Liver (tissue), 8 donors: ENCODE measurements at regions not wholly inside any gene's neighbourhood (a gene's known extent, or its start where the extent isn't known, plus 50 kb on each side); places are given as distances from the start of the nearest gene placed in this dataset.

Experiments used
- DNase-seq: peaks from one replicate; pipeline ENCODE4 v3.0.0-alpha.2; 2017; ENCODE audit warnings: low spot score
- H3K27ac ChIP-seq, 2 donors: one replicate each; pipeline ENCODE4 v1.7.0; 2013; ENCODE audit warnings: inconsistent platforms in 2 of 2, low read length in 2 of 2, control low read depth in 1 of 2, low read depth in 1 of 2, mild to moderate bottlenecking in 1 of 2
- H3K27me3 ChIP-seq, 4 donors: one replicate each; pipeline versions ENCODE4 v1.6.1 to v1.7.0; 2013; ENCODE audit warnings: low read length in 3 of 4, inconsistent platforms in 1 of 4, mild to moderate bottlenecking in 1 of 4, moderate library complexity in 1 of 4; ENCODE audit not compliant: control insufficient read depth in 4 of 4, insufficient read depth in 4 of 4
- H3K36me3 ChIP-seq, 4 donors: one replicate each; pipeline versions ENCODE4 v1.6.1 to v1.7.0; 2013; ENCODE audit warnings: low read length in 3 of 4, mild to moderate bottlenecking in 3 of 4, low read depth in 1 of 4, moderate library complexity in 1 of 4; ENCODE audit not compliant: control insufficient read depth in 4 of 4, insufficient read depth in 3 of 4
- H3K4me1 ChIP-seq, 4 donors: one replicate each; pipeline versions ENCODE4 v1.6.1 to v1.7.0; 2013; ENCODE audit warnings: low read length in 3 of 4, mild to moderate bottlenecking in 3 of 4, moderate library complexity in 1 of 4; ENCODE audit not compliant: control insufficient read depth in 4 of 4, insufficient read depth in 4 of 4
- H3K4me3 ChIP-seq, 3 donors: one replicate each; pipeline versions ENCODE4 v1.6.1 to v1.7.0; 2013; ENCODE audit warnings: low read length in 3 of 3, control low read depth in 1 of 3, low read depth in 1 of 3, mild to moderate bottlenecking in 1 of 3
- H3K9ac ChIP-seq, 2 donors: one replicate each; pipeline ENCODE4 v1.7.0; 2013; ENCODE audit warnings: low read length in 2 of 2, mild to moderate bottlenecking in 2 of 2, moderate library complexity in 2 of 2, control low read depth in 1 of 2, low read depth in 1 of 2
- H3K9me3 ChIP-seq, 4 donors: one replicate each; pipeline versions ENCODE4 v1.6.1 to v1.7.0; 2013; ENCODE audit warnings: low read length in 3 of 4; ENCODE audit not compliant: control insufficient read depth in 4 of 4
- FOXA1 ChIP-seq: IDR thresholded peaks from 2 replicates; pipeline ENCODE4 v1.6.1; 2016; ENCODE audit warnings: antibody characterized with exemption
- FOXA2 ChIP-seq: IDR thresholded peaks from 2 replicates; pipeline ENCODE4 v1.6.1; 2016; ENCODE audit warnings: antibody characterized with exemption
- GABPA ChIP-seq, 2 donors: IDR thresholded peaks in 1 of 2; conservative IDR thresholded peaks in 1 of 2; 2 replicates each; pipeline ENCODE4 v1.6.1; 2016; ENCODE audit warnings: antibody characterized with exemption in 2 of 2, mild to moderate bottlenecking in 1 of 2, moderate library complexity in 1 of 2
- HNF4A ChIP-seq, 2 donors: conservative IDR thresholded peaks; 2 replicates each; pipeline ENCODE4 v1.6.1; 2016; ENCODE audit warnings: antibody characterized with exemption in 2 of 2, mild to moderate bottlenecking in 2 of 2
- HNF4G ChIP-seq: IDR thresholded peaks from 2 replicates; pipeline ENCODE4 v1.6.1; 2016; ENCODE audit warnings: antibody characterized with exemption
- JUND ChIP-seq, 2 donors: IDR thresholded peaks; 2 replicates each; pipeline ENCODE4 v1.6.1; 2016; ENCODE audit warnings: antibody characterized with exemption in 2 of 2
- NR2F2 ChIP-seq: IDR thresholded peaks from 2 replicates; pipeline ENCODE4 v1.6.1; 2016; ENCODE audit warnings: antibody characterized with exemption
- RAD21 ChIP-seq, 2 donors: IDR thresholded peaks; 2 replicates each; pipeline ENCODE4 v1.6.1; 2016; ENCODE audit warnings: antibody characterized with exemption in 2 of 2, mild to moderate bottlenecking in 2 of 2
- RXRA ChIP-seq, 2 donors: IDR thresholded peaks; 2 replicates each; pipeline ENCODE4 v1.6.1; 2017 to 2018; ENCODE audit warnings: antibody characterized with exemption in 2 of 2, mild to moderate bottlenecking in 1 of 2
- SP1 ChIP-seq: IDR thresholded peaks from 2 replicates; pipeline ENCODE4 v1.6.1; 2018; ENCODE audit warnings: antibody characterized with exemption, mild to moderate bottlenecking
- TAF1 ChIP-seq: conservative IDR thresholded peaks from 2 replicates; pipeline ENCODE4 v1.6.1; 2016; ENCODE audit warnings: antibody characterized with exemption, mild to moderate bottlenecking
- YY1 ChIP-seq: IDR thresholded peaks from 2 replicates; pipeline ENCODE4 v1.6.1; 2016; ENCODE audit warnings: antibody characterized with exemption, mild to moderate bottlenecking
- WGBS: extraction: QIAGEN DNeasy Blood & Tissue Kit; methylation state at CpG from one replicate; pipeline ENCODE4 v1.1.7; 2013; 5-methylcytosine and 5-hydroxymethylcytosine counted together
- TF ChIP-seq, protein P1 (sequence below): fragments of 150-350 bp; IDR thresholded peaks from 2 replicates; pipeline ENCODE4 v1.5.1; 2017; ENCODE audit warnings: improper control_type of control experiment, low read depth, low read length; ENCODE audit not compliant: missing input control
- TF ChIP-seq, protein P2 (sequence below): IDR thresholded peaks from 2 replicates; pipeline ENCODE4 v1.6.1; 2016; ENCODE audit warnings: antibody characterized with exemption, mild to moderate bottlenecking
- TF ChIP-seq, protein P3 (sequence below): IDR thresholded peaks from 2 replicates; pipeline ENCODE4 v1.6.1; 2016; ENCODE audit warnings: antibody characterized with exemption
- TF ChIP-seq, protein P4 (sequence below): IDR thresholded peaks from 2 replicates; pipeline ENCODE4 v1.6.1; 2016; ENCODE audit warnings: antibody characterized with exemption
- TF ChIP-seq, protein P5 (sequence below): IDR thresholded peaks from 2 replicates; pipeline ENCODE4 v1.6.1; 2016; ENCODE audit warnings: antibody characterized with exemption
- donor health status: healthy.
- donor health status: healthy.
- donor health status: healthy.
- donor health status: healthy.
- donor health status: healthy.

DNA sequence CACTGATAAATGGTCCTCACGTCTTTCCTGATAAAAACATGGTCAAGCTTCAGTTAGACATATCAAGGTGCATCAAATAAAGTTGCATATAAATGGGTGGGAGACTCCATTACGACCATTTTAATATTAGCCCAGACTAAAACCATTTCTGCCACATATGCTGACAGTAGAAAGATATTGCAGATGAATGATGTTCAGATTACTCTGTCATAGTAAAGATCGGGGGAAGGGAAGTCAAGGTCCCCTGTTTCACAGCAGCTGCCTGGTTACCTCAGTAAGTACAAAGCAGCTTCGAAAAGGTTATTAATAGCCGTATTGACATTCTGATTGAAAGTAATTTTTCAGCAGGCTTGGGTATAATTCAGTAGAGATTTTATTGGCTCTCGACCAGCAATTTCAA is 927.7 kb upstream of the CDH2 start:
- Histone ChIP-seq H3K9ac (no peak overlapping the region), H3K9me3 (no peaks in the 10 kb centered on the region), H3K4me1 (no peaks in the 10 kb centered on the region), H3K4me3 (no peak overlapping the region), H3K27ac (no peak overlapping the region), H3K27me3 (no peaks in the 10 kb centered on the region), H3K36me3 (no peaks in the 10 kb centered on the region)
- 70% methylated on average over 6 of the region's 6 CpGs for WGBS
- DNase-seq = no peak
- TF ChIP-seq, protein P1, sequence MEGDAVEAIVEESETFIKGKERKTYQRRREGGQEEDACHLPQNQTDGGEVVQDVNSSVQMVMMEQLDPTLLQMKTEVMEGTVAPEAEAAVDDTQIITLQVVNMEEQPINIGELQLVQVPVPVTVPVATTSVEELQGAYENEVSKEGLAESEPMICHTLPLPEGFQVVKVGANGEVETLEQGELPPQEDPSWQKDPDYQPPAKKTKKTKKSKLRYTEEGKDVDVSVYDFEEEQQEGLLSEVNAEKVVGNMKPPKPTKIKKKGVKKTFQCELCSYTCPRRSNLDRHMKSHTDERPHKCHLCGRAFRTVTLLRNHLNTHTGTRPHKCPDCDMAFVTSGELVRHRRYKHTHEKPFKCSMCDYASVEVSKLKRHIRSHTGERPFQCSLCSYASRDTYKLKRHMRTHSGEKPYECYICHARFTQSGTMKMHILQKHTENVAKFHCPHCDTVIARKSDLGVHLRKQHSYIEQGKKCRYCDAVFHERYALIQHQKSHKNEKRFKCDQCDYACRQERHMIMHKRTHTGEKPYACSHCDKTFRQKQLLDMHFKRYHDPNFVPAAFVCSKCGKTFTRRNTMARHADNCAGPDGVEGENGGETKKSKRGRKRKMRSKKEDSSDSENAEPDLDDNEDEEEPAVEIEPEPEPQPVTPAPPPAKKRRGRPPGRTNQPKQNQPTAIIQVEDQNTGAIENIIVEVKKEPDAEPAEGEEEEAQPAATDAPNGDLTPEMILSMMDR = no peak

DNA sequence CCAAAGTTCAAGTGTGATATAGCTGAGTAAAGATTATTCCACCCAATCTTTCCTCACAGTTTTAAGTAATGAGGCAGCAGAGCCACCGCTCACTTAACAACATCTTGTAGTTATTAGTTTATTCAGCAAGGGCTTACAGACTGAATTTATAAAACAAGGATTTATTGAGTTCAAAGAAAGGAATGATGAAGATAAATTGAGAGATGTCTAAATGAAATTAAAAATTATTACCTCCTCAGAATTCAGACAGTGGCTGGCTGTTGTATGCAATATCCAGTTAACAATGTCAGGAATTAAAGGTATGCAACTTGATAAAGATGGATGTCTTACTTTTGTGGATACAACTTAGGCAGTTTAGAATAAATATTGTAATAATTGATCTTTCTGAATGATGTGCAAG is 927.3 kb upstream of the CDH2 start:
- 87% methylated on average over 1 of the region's 1 CpG for WGBS
- Histone ChIP-seq H3K4me3 (no peak overlapping the region), H3K9me3 (no peaks in the 10 kb centered on the region), H3K9ac (no peak overlapping the region), H3K27ac (no peak overlapping the region), H3K36me3 (no peaks in the 10 kb centered on the region), H3K4me1 (no peaks in the 10 kb centered on the region), H3K27me3 (no peaks in the 10 kb centered on the region)
- no peak for DNase-seq
- TF ChIP-seq, protein P2, sequence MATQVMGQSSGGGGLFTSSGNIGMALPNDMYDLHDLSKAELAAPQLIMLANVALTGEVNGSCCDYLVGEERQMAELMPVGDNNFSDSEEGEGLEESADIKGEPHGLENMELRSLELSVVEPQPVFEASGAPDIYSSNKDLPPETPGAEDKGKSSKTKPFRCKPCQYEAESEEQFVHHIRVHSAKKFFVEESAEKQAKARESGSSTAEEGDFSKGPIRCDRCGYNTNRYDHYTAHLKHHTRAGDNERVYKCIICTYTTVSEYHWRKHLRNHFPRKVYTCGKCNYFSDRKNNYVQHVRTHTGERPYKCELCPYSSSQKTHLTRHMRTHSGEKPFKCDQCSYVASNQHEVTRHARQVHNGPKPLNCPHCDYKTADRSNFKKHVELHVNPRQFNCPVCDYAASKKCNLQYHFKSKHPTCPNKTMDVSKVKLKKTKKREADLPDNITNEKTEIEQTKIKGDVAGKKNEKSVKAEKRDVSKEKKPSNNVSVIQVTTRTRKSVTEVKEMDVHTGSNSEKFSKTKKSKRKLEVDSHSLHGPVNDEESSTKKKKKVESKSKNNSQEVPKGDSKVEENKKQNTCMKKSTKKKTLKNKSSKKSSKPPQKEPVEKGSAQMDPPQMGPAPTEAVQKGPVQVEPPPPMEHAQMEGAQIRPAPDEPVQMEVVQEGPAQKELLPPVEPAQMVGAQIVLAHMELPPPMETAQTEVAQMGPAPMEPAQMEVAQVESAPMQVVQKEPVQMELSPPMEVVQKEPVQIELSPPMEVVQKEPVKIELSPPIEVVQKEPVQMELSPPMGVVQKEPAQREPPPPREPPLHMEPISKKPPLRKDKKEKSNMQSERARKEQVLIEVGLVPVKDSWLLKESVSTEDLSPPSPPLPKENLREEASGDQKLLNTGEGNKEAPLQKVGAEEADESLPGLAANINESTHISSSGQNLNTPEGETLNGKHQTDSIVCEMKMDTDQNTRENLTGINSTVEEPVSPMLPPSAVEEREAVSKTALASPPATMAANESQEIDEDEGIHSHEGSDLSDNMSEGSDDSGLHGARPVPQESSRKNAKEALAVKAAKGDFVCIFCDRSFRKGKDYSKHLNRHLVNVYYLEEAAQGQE = no peak
- TF ChIP-seq RAD21 (IDR thresholded peaks at IDR 0.05) (no peak), TAF1 (no peak), YY1 (no peak), GABPA (IDR thresholded peaks at IDR 0.05 in 1 of 2, conservative IDR thresholded peaks at IDR 0.05 in 1 of 2) (no peak), HNF4G (no peak), HNF4A (conservative IDR thresholded peaks at IDR 0.05) (no peak), NR2F2 (no peak), SP1 (no peak), FOXA1 (no peak), FOXA2 (no peak), RXRA (IDR thresholded peaks at IDR 0.05) (no peak), JUND (IDR thresholded peaks at IDR 0.05) (no peak)
- TF ChIP-seq, protein P3, sequence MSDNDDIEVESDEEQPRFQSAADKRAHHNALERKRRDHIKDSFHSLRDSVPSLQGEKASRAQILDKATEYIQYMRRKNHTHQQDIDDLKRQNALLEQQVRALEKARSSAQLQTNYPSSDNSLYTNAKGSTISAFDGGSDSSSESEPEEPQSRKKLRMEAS = no peak
- TF ChIP-seq, protein P4, sequence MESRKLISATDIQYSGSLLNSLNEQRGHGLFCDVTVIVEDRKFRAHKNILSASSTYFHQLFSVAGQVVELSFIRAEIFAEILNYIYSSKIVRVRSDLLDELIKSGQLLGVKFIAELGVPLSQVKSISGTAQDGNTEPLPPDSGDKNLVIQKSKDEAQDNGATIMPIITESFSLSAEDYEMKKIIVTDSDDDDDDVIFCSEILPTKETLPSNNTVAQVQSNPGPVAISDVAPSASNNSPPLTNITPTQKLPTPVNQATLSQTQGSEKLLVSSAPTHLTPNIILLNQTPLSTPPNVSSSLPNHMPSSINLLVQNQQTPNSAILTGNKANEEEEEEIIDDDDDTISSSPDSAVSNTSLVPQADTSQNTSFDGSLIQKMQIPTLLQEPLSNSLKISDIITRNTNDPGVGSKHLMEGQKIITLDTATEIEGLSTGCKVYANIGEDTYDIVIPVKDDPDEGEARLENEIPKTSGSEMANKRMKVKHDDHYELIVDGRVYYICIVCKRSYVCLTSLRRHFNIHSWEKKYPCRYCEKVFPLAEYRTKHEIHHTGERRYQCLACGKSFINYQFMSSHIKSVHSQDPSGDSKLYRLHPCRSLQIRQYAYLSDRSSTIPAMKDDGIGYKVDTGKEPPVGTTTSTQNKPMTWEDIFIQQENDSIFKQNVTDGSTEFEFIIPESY = no peak
- TF ChIP-seq, protein P5, sequence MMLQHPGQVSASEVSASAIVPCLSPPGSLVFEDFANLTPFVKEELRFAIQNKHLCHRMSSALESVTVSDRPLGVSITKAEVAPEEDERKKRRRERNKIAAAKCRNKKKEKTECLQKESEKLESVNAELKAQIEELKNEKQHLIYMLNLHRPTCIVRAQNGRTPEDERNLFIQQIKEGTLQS = no peak
- TF ChIP-seq, protein P1 = no peak
